ENCODE measurements at regions not wholly inside any gene's neighbourhood (a gene's known extent, or its start where the extent isn't known, plus 50 kb on each side); places are given as distances from the start of the nearest gene placed in this dataset.

DNA sequence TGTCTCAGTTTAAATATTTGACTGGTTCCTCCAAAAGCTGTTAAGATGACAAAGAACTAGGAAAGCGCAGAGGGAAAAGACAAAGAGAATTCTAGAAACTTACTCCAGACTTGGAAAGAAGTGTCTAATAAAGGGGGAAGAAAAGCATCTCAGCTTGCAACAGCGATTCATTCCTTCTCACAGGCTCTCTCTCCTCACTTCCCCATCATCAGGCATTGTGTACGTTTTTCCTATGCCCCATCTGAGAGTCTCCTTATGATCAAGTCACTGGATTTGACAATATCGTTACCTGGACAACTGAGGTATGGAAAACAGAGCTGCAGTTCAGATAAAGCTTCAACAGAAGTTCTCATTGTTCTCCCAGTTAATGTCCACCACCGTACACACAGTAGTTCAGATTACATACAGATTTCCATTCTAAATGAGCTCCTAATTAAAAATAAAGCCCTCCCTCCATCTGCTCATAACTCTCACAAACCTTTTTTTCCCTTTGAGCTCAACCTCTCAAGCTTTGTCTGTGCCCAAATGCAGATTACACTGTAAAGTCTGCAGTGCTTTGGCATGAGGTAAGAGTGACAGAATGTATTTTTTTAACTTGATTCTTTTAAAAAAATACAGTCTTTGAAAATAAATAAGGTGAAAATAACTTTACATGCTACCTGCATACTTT lies 254.4 kb upstream of the THBS1 start:
- Mint-ChIP-seq H3K36me3 (ENCODE audit: low read depth) (no peaks in the 10 kb centered on the region), H3K4me3 (no peak overlapping the region), H3K9me3 (no peaks in the 10 kb centered on the region), H3K27ac (no peak overlapping the region), H3K4me1 (ENCODE audit: low read depth) (no peaks in the 10 kb centered on the region), H3K27me3 (ENCODE audit: low read depth) (peaks cover 9% of the 10 kb centered on the region)

GRCh38 chr15:39327005-39327730 lies 253.7 kb upstream of the THBS1 start:
- H3K9me3 Mint-ChIP-seq: no peaks in the 10 kb centered on the region
- no peak overlapping the region for H3K4me3 Mint-ChIP-seq
- H3K27ac Mint-ChIP-seq: no peak overlapping the region
- H3K27me3 Mint-ChIP-seq (ENCODE audit: low read depth): peaks cover 9% of the 10 kb centered on the region
- no peaks in the 10 kb centered on the region for H3K36me3 Mint-ChIP-seq (ENCODE audit: low read depth)
- no peaks in the 10 kb centered on the region for H3K4me1 Mint-ChIP-seq (ENCODE audit: low read depth)

GRCh38 chr15:39330061-39330460 lies 250.8 kb upstream of the THBS1 start:
- no peaks in the 10 kb centered on the region for H3K9me3 Mint-ChIP-seq
- H3K4me1 Mint-ChIP-seq (ENCODE audit: low read depth): no peaks in the 10 kb centered on the region
- H3K27ac Mint-ChIP-seq: no peak overlapping the region
- peaks cover 9% of the 10 kb centered on the region for H3K27me3 Mint-ChIP-seq (ENCODE audit: low read depth)
- H3K36me3 Mint-ChIP-seq (ENCODE audit: low read depth): no peaks in the 10 kb centered on the region
- H3K4me3 Mint-ChIP-seq: no peak overlapping the region

DNA sequence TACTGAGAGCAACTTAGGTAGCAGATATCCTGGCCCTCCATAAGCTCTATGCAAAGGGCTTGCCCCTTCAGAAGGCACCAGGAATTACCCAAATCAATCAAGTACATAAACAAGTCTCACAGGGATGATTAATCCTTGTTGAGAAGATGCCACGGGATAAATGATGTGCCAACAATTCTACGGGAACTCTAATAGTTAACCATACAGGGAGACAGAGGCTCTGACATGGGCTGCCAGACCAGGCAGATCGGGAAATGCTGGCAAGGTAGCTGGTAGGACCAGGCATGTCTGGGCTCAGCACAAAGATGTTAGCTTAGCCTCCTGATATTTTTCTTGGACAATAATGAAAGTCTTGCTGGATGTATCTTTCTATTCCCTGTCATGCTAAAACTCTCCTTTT lies 249.3 kb upstream of the THBS1 start:
- Mint-ChIP-seq H3K9me3 (no peaks in the 10 kb centered on the region), H3K27ac (no peak overlapping the region), H3K4me3 (no peak overlapping the region), H3K4me1 (ENCODE audit: low read depth) (no peaks in the 10 kb centered on the region), H3K36me3 (ENCODE audit: low read depth) (no peaks in the 10 kb centered on the region), H3K27me3 (ENCODE audit: low read depth) (peaks cover 9% of the 10 kb centered on the region)

DNA sequence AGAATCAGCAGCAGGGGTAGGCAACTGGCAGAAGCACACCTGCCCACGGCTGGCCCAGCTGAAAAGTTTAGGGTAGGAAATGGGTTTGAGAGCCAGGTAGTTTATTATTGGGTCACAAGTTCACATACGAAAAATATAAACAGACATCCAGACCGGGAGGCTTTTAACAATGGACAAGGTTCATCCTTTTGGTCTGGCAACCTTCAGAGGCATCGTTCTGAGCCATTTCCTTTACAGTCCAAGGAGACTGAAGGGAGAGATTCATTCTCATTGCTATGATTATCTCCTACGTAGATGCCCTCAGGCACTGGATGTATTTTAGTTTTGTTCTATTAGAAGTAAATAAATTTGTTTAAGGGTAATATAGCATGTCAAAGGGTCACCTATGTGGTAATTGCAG lies 248.0 kb upstream of the THBS1 start:
- no peak overlapping the region for H3K27ac Mint-ChIP-seq
- H3K9me3 Mint-ChIP-seq: no peaks in the 10 kb centered on the region
- peaks cover 5% of the 10 kb centered on the region for H3K27me3 Mint-ChIP-seq (ENCODE audit: low read depth)
- H3K4me1 Mint-ChIP-seq (ENCODE audit: low read depth): no peaks in the 10 kb centered on the region
- no peak overlapping the region for H3K4me3 Mint-ChIP-seq
- no peaks in the 10 kb centered on the region for H3K36me3 Mint-ChIP-seq (ENCODE audit: low read depth)

DNA sequence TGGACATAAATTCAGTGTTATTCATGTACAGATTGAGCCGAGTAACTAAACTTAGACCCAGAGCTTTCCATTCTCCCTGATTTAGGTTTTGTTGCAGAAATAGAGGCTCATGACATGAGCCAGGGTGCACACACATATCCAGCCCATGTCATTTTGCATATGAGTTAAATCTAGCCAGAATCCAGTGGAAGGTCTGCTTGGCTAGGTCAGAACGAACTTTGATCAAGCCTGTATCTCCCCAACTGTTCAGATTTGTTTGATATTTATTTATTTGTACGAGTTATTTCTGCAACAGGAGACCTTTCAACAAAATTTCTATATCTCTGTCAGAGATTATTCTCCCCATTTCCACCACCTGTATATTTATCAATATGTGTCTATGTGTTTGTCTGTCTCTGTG lies 247.5 kb upstream of the THBS1 start:
- H3K27ac Mint-ChIP-seq: no peak overlapping the region
- H3K4me3 Mint-ChIP-seq: no peak overlapping the region
- no peaks in the 10 kb centered on the region for H3K9me3 Mint-ChIP-seq
- no peaks in the 10 kb centered on the region for H3K4me1 Mint-ChIP-seq (ENCODE audit: low read depth)
- H3K36me3 Mint-ChIP-seq (ENCODE audit: low read depth): no peaks in the 10 kb centered on the region
- peaks cover 5% of the 10 kb centered on the region for H3K27me3 Mint-ChIP-seq (ENCODE audit: low read depth)

- Mint-ChIP-seq H3K9me3 (no peaks in the 10 kb centered on the region), H3K36me3 (ENCODE audit: low read depth) (no peaks in the 10 kb centered on the region), H3K27me3 (ENCODE audit: low read depth) (peaks cover 5% of the 10 kb centered on the region), H3K4me3 (no peak overlapping the region), H3K4me1 (ENCODE audit: low read depth) (no peaks in the 10 kb centered on the region), H3K27ac (no peak overlapping the region)
These were observed 247.0 kb upstream of the THBS1 start for GRCh38 chr15:39333896-39334295.

DNA sequence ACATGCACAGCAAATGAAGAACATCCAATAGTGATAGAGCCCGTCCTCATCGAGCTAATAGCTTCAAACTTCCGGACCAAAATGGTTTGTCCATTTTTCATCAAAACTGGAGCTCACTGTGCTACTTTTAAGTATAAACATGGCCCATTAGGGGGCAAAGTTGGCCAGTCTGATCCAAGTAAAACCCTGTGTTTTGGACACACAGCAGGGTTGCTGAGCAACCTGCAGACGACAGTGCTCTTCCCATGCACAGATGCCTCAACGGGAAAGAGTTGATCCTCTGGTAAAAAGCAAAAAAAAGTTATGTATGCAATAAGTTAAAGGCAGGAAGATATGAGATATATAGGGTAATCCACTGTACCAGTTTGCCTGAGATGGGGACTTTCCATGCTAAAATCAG lies 244.0 kb upstream of the THBS1 start:
- Mint-ChIP-seq H3K4me1 (ENCODE audit: low read depth) (no peaks in the 10 kb centered on the region), H3K4me3 (no peak overlapping the region), H3K27ac (no peak overlapping the region), H3K9me3 (no peaks in the 10 kb centered on the region), H3K36me3 (ENCODE audit: low read depth) (no peaks in the 10 kb centered on the region), H3K27me3 (ENCODE audit: low read depth) (no peaks in the 10 kb centered on the region)

- H3K9me3 Mint-ChIP-seq: no peaks in the 10 kb centered on the region
- H3K4me3 Mint-ChIP-seq: no peak overlapping the region
- H3K4me1 Mint-ChIP-seq (ENCODE audit: low read depth): no peaks in the 10 kb centered on the region
- H3K27me3 Mint-ChIP-seq (ENCODE audit: low read depth): no peaks in the 10 kb centered on the region
- no peak overlapping the region for H3K27ac Mint-ChIP-seq
- H3K36me3 Mint-ChIP-seq (ENCODE audit: low read depth): no peaks in the 10 kb centered on the region
These were observed 242.6 kb upstream of the THBS1 start for GRCh38 chr15:39338251-39338650.

DNA sequence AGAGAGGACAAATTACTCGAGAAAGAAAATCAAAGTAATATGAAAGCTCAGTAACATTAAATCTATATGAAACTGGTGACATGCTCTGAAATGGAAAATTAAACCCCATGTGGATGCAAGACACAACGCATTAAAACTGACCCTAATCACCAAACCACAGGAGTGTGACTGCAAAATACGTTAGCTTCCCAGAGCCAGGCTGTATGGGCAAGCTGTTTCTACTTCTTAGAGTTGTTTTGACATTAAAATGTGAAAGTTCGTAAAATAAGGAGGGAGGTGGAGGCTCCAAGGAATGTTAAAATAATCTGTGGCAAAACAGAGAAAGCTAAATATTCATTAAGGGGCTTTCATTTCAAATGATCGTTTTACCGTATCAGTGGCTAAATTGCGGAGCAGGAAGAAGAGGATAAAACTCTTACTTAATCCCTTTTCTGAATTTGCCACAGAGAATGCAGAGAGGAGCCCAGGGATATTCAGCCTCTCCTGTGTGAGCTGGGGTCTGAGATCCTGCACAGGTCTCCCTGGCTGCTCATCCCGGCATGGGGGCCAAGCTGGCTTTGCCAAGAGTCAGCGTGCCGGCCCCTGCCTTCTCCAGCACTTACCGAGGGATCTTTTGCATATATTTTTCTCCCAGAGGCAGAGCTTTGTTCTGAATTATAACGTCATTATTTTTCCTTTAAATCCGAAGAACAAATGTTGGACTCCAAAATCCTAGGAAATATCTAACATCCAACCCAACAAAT lies 239.8 kb upstream of the THBS1 start:
- H3K4me3 Mint-ChIP-seq: no peak overlapping the region
- no peaks in the 10 kb centered on the region for H3K9me3 Mint-ChIP-seq
- H3K4me1 Mint-ChIP-seq (ENCODE audit: low read depth): no peaks in the 10 kb centered on the region
- H3K27me3 Mint-ChIP-seq (ENCODE audit: low read depth): no peaks in the 10 kb centered on the region
- H3K27ac Mint-ChIP-seq: no peak overlapping the region
- no peaks in the 10 kb centered on the region for H3K36me3 Mint-ChIP-seq (ENCODE audit: low read depth)

GRCh38 chr15:39344662-39345141 lies 236.2 kb upstream of the THBS1 start:
- Mint-ChIP-seq H3K9me3 (no peaks in the 10 kb centered on the region), H3K4me1 (ENCODE audit: low read depth) (no peaks in the 10 kb centered on the region), H3K27me3 (ENCODE audit: low read depth) (no peaks in the 10 kb centered on the region), H3K4me3 (no peak overlapping the region), H3K27ac (no peak overlapping the region), H3K36me3 (ENCODE audit: low read depth) (no peaks in the 10 kb centered on the region)

GRCh38 chr15:39345176-39345575 lies 235.7 kb upstream of the THBS1 start:
- Mint-ChIP-seq H3K27ac (no peak overlapping the region), H3K27me3 (ENCODE audit: low read depth) (no peaks in the 10 kb centered on the region), H3K4me3 (no peak overlapping the region), H3K4me1 (ENCODE audit: low read depth) (no peaks in the 10 kb centered on the region), H3K36me3 (ENCODE audit: low read depth) (no peaks in the 10 kb centered on the region), H3K9me3 (no peaks in the 10 kb centered on the region)

DNA sequence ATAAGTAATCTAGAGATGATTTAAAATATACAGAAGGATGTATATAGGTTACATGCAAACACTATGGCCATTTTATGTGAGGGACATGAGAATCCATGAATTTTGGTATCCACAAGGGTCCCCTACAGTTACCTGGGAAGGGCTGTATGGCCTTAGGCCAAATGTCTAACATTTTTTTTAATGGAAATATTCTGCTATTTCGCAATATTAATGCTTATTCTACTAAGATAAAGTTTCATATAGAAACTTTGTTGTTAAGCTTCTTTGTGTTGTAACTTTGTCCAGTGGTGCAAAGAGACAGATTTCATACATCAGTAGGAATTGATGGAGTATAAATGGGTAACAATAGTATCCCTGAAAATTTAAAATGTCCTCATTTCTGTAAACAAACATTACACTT lies 233.4 kb upstream of the THBS1 start:
- H3K36me3 Mint-ChIP-seq (ENCODE audit: low read depth): no peaks in the 10 kb centered on the region
- H3K27ac Mint-ChIP-seq: no peak overlapping the region
- no peaks in the 10 kb centered on the region for H3K4me1 Mint-ChIP-seq (ENCODE audit: low read depth)
- H3K9me3 Mint-ChIP-seq: no peaks in the 10 kb centered on the region
- no peaks in the 10 kb centered on the region for H3K27me3 Mint-ChIP-seq (ENCODE audit: low read depth)
- H3K4me3 Mint-ChIP-seq: no peak overlapping the region

DNA sequence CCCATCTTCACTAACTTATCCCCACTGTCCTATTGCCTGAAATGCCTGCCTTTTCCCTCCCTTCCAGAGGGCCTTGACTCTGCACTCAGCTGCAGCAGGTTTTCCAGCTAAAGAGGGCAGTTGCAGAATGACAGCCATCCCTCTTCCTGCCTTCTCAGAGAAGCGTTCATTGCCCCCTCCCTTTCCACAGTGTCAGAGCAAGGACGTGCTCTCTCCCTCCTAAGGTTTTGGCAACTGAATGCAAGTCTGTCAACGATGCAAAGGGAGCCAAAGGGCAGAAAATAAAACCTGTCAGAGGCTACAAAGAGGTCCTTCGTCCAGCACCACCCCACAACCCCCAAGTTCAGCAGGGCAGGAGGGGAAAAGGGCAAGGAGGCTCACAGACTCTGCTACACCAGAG lies 230.1 kb upstream of the THBS1 start:
- no peaks in the 10 kb centered on the region for H3K4me1 Mint-ChIP-seq (ENCODE audit: low read depth)
- H3K9me3 Mint-ChIP-seq: no peaks in the 10 kb centered on the region
- no peaks in the 10 kb centered on the region for H3K27me3 Mint-ChIP-seq (ENCODE audit: low read depth)
- H3K4me3 Mint-ChIP-seq: no peak overlapping the region
- no peaks in the 10 kb centered on the region for H3K36me3 Mint-ChIP-seq (ENCODE audit: low read depth)
- no peak overlapping the region for H3K27ac Mint-ChIP-seq

- H3K27me3 Mint-ChIP-seq (ENCODE audit: low read depth): peaks cover 5% of the 10 kb centered on the region
- H3K27ac Mint-ChIP-seq: no peak overlapping the region
- H3K9me3 Mint-ChIP-seq: no peaks in the 10 kb centered on the region
- no peaks in the 10 kb centered on the region for H3K36me3 Mint-ChIP-seq (ENCODE audit: low read depth)
- H3K4me3 Mint-ChIP-seq: no peak overlapping the region
- no peaks in the 10 kb centered on the region for H3K4me1 Mint-ChIP-seq (ENCODE audit: low read depth)
These were observed 226.7 kb upstream of the THBS1 start for GRCh38 chr15:39354189-39354588.

Data from T-helper 1 cell treated with Interleukin-12 subunit alpha and Interleukin-12 subunit beta and Interleukin-4 antibody, amounts not matched to agents 30 μg/mL and 1 μg/mL, for 36 hours (primary cell).